Body of pancreas (tissue), 4 donors: ENCODE measurements at regions not wholly inside any gene's neighbourhood (a gene's known extent, or its start where the extent isn't known, plus 50 kb on each side); places are given as distances from the start of the nearest gene placed in this dataset.

Experiments used
- CTCF ChIP-seq, 7 experiments: fragments of 450-650 bp in 4 of 7; fragments of 200-600 bp in 3 of 7; sonication (generic) in 3 of 7; IDR thresholded peaks; one replicate each; pipeline ENCODE4 v1.5.1; 2016 to 2019; ENCODE audit warnings: antibody characterized with exemption in 7 of 7
- POLR2A ChIP-seq, 3 donors: fragments of 450-650 bp; IDR thresholded peaks; one replicate each; pipeline ENCODE4 v1.6.1; 2016; ENCODE audit warnings: antibody characterized with exemption in 3 of 3, mild to moderate bottlenecking in 2 of 3

- no peak for TF ChIP-seq CTCF (IDR thresholded peaks at IDR 0.05)
- TF ChIP-seq POLR2A (IDR thresholded peaks at IDR 0.05): no peak
Observed at GRCh38 chr14:61132336-61132735, 148.8 kb downstream of the TMEM30B start.
